D721Med (cell line): ENCODE measurements at regions not wholly inside any gene's neighbourhood (a gene's known extent, or its start where the extent isn't known, plus 50 kb on each side); places are given as distances from the start of the nearest gene placed in this dataset.

Experiments used
- DNase-seq: peaks from one replicate; pipeline ENCODE4 v3.0.0; 2011; ENCODE audit warnings: low spot score; ENCODE audit not compliant: insufficient read length
- FAIRE-seq: peaks from 2 replicates; lab custom pipeline; 2011; peaks lifted over from hg19 to GRCh38; lab: Jason Lieb, UNC
- TF ChIP-seq, protein P1 (sequence below): IDR thresholded peaks from 2 replicates; pipeline ENCODE4 v1.5.1; 2012; ENCODE audit warnings: mild to moderate bottlenecking, control low read depth; ENCODE audit not compliant: insufficient read depth; ENCODE audit errors: missing control alignments

DNA sequence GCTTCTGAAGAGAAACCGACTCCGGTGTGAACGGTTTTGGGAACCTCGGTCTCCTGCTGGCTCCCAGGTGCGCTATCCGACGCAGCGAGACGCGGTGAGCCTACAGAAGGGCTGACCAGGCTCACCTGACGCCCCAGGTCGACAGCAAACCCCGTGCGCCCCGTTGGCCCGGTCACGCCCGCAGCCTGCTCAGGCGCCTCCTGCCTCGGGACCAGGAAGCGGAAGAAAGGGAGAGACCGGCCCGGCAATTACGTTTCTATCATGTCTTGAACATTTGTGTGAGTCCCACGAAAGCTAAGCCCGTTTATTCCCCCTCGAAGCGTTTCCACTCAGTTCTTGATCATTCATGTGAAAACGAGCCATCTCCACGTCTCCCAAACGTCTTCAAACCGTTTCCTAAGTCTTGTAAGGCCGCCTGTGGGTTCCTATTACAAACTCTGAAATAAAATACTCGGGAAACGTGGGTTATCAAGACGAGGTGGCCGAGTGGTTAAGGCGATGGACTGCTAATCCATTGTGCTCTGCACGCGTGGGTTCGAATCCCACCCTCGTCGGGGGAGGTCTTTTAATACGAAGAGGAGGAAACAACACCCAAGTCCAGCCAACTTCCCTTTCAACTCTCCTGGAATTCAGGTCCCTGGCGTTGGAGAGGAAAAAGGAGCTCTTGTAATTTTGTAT lies 150.5 kb upstream of the PRSS16 start:
- FAIRE-seq (no peak), DNase-seq (no peak)
- TF ChIP-seq, protein P1, sequence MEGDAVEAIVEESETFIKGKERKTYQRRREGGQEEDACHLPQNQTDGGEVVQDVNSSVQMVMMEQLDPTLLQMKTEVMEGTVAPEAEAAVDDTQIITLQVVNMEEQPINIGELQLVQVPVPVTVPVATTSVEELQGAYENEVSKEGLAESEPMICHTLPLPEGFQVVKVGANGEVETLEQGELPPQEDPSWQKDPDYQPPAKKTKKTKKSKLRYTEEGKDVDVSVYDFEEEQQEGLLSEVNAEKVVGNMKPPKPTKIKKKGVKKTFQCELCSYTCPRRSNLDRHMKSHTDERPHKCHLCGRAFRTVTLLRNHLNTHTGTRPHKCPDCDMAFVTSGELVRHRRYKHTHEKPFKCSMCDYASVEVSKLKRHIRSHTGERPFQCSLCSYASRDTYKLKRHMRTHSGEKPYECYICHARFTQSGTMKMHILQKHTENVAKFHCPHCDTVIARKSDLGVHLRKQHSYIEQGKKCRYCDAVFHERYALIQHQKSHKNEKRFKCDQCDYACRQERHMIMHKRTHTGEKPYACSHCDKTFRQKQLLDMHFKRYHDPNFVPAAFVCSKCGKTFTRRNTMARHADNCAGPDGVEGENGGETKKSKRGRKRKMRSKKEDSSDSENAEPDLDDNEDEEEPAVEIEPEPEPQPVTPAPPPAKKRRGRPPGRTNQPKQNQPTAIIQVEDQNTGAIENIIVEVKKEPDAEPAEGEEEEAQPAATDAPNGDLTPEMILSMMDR, result no peak

DNA sequence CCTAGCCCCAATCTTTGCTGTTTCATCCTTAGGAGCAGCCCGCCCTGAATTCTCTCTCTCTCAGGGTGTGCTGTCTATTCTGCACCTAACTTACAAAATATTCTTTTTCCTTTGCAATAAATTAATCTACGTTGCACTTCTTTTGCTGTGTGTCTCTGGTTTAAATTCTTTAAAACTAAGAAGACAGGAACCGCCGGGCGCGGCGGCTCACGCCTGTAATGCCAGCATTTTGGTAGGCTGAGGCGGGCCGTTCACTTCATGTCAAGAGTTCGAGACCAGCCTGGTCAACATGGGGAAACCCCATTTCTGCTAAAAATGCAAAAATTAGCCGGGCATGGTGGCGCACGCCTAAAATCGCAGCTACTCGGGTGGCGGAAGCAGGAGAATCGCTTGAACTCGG lies 148.5 kb upstream of the PRSS16 start:
- DNase-seq, result no peak
- FAIRE-seq, result no peak
- TF ChIP-seq, protein P1, result no peak

DNA sequence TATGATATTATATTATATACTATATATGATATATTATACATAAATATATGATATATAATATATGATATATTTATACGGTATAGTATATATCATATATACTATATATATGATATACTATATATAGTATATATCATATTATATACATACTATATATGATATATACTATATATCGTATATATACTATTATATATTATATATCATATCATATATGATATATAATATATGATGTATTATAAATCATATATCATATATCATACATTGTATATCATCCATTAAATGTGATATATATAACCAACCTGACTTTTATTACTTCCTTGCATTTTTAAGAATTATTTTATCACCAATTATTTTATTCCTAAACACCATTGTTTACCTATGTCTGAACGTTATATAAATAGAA lies 146.6 kb upstream of the PRSS16 start:
- FAIRE-seq, result no peak
- TF ChIP-seq, protein P1, result no peak
- DNase-seq, result no peak

DNA sequence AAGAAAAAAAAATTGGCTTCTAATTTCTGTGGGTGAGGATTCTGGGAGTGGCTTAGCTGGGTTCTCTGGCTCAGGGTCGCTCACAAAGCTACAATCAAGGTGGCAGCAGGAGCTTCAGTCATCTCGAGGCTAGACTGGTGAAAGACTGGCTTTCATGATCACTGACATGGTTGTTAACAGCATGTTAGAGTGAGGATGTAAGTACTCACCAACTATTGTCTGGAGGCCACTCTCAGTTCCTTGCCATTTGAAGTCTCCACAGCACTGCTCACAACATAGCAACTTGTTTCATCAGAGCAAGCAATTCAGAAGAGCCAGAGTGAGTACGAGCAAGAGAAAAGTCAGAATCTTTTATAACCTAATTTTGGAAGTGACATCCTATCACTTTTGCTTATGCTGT lies 145.7 kb upstream of the PRSS16 start:
- FAIRE-seq (no peak), DNase-seq (no peak)
- TF ChIP-seq, protein P1, result no peak

DNA sequence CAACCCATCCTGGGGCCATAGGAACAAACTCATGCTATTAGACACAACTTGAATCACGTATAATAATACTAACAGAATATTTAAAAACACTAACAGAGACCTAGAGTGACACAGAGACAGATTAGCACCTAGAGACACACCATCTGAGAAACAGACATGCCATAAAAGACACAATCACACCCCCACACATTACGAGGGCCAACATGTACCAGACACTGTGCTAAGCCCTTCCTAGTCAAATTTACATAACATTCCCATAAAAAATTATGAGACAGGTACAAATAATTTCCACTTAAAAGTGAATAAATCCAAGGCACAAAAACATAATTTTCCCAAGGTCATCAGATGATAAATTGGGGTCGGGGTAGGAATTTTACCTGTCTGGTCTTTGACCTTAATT lies 141.1 kb upstream of the PRSS16 start:
- FAIRE-seq (no peak), DNase-seq (no peak)
- TF ChIP-seq, protein P1, result no peak

DNA sequence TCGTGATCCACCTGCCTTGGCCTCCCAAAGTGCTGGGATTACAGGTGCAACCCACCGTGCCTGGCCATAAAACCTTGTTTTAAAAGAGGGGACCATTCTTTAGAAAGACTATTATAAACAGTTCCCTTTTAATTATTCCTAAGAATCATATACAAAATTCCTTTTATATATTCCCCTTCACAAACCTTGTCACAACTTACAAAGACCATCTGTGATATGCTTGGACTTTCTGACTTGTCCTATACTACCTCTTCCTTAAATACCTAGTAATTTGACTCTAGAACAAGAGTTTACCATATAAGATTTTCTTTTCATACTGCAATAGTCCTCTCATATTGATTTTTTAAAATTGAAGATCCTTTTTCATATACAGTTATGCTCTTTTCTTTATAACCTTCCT lies 135.8 kb upstream of the PRSS16 start:
- DNase-seq (no peak), FAIRE-seq (no peak)
- TF ChIP-seq, protein P1, result no peak

DNA sequence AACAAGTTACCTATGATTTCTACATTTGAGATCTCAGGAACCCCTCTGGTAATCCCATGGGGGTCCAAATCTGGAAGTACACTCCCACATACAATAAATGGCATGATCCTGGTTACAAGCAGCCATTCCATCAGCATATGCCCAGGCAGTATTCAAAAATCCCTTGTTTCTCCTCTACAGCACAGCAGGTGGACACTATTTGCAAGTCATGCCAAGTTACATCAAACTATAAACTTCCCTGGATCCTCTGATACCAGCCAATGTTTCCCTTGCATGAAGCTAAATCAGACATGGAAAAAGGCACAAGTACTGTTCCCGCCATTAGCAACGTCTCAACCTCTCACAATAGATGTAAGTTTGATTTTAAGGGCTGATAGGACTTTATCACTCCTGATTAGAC lies 134.5 kb upstream of the PRSS16 start:
- FAIRE-seq (no peak), DNase-seq (no peak)
- TF ChIP-seq, protein P1, result no peak
